NB4 (cell line): ENCODE measurements at regions not wholly inside any gene's neighbourhood (a gene's known extent, or its start where the extent isn't known, plus 50 kb on each side); places are given as distances from the start of the nearest gene placed in this dataset.

Source experiments
- MYC ChIP-seq: IDR thresholded peaks from 2 replicates; pipeline ENCODE4 v1.6.1; 2011; ENCODE audit warnings: low read depth, low read length
- POLR2A ChIP-seq: IDR thresholded peaks from 2 replicates; pipeline ENCODE4 v1.6.1; 2011; ENCODE audit warnings: mild to moderate bottlenecking; ENCODE audit not compliant: insufficient read length; ENCODE audit errors: extremely low read depth
- TF ChIP-seq, protein P1 (sequence below): IDR thresholded peaks from one replicate; pipeline ENCODE4 v1.5.1; 2012; ENCODE audit warnings: low read depth, low read length
- TF ChIP-seq, protein P2 (sequence below): IDR thresholded peaks from 2 replicates; pipeline ENCODE4 v1.6.1; 2011; ENCODE audit warnings: low read depth, low read length

DNA sequence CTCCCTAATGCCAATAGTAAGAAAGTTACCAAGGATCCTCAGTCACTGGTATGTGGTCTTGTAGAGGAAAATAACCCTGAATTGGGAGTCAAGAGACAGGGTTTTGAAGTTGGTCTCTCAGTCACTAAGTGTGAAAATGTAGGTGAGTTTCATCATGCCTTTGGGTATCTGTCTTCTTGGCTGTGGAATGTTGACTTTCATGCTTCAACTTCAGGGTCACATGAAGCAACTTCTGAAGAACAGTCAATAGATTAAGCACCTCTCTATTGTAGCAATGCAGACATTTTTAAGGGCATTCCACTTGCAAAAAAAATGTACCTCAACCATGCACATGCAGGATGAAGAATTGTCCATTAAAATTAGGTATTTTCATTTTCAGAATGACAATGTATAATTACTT, 194.6 kb downstream of the CSNK1G3 start:
- TF ChIP-seq, protein P1, sequence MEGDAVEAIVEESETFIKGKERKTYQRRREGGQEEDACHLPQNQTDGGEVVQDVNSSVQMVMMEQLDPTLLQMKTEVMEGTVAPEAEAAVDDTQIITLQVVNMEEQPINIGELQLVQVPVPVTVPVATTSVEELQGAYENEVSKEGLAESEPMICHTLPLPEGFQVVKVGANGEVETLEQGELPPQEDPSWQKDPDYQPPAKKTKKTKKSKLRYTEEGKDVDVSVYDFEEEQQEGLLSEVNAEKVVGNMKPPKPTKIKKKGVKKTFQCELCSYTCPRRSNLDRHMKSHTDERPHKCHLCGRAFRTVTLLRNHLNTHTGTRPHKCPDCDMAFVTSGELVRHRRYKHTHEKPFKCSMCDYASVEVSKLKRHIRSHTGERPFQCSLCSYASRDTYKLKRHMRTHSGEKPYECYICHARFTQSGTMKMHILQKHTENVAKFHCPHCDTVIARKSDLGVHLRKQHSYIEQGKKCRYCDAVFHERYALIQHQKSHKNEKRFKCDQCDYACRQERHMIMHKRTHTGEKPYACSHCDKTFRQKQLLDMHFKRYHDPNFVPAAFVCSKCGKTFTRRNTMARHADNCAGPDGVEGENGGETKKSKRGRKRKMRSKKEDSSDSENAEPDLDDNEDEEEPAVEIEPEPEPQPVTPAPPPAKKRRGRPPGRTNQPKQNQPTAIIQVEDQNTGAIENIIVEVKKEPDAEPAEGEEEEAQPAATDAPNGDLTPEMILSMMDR = no peak
- TF ChIP-seq, protein P2, sequence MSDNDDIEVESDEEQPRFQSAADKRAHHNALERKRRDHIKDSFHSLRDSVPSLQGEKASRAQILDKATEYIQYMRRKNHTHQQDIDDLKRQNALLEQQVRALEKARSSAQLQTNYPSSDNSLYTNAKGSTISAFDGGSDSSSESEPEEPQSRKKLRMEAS = no peak
- no peak for TF ChIP-seq POLR2A
- no peak for TF ChIP-seq MYC
